Esophagus muscularis mucosa (tissue), 3 donors: ENCODE measurements at regions not wholly inside any gene's neighbourhood (a gene's known extent, or its start where the extent isn't known, plus 50 kb on each side); places are given as distances from the start of the nearest gene placed in this dataset.

Experiments
- POLR2A ChIP-seq: fragments of 450-650 bp; IDR thresholded peaks from one replicate; pipeline ENCODE4 v1.6.1; 2017; ENCODE audit warnings: antibody characterized with exemption, moderate library complexity, mild to moderate bottlenecking, low read depth
- POLR2AphosphoS5 ChIP-seq, 2 donors: sonication (generic); formaldehyde crosslinking; IDR thresholded peaks; one replicate each; pipeline ENCODE4 v1.6.1; 2017; ENCODE audit warnings: antibody characterized with exemption in 2 of 2
- TF ChIP-seq, protein P1 (sequence below), 3 experiments: fragments of 200-600 bp in 2 of 3; fragments of 450-650 bp in 1 of 3; sonication (generic) in 2 of 3; IDR thresholded peaks; one replicate each; pipeline ENCODE4 v1.5.1; 2017 to 2019; ENCODE audit warnings: antibody characterized with exemption in 3 of 3, mild to moderate bottlenecking in 2 of 3, moderate library complexity in 1 of 3

GRCh38 chr12:91964501-91964900 lies 181.1 kb downstream of the BTG1 start:
- TF ChIP-seq, protein P1, sequence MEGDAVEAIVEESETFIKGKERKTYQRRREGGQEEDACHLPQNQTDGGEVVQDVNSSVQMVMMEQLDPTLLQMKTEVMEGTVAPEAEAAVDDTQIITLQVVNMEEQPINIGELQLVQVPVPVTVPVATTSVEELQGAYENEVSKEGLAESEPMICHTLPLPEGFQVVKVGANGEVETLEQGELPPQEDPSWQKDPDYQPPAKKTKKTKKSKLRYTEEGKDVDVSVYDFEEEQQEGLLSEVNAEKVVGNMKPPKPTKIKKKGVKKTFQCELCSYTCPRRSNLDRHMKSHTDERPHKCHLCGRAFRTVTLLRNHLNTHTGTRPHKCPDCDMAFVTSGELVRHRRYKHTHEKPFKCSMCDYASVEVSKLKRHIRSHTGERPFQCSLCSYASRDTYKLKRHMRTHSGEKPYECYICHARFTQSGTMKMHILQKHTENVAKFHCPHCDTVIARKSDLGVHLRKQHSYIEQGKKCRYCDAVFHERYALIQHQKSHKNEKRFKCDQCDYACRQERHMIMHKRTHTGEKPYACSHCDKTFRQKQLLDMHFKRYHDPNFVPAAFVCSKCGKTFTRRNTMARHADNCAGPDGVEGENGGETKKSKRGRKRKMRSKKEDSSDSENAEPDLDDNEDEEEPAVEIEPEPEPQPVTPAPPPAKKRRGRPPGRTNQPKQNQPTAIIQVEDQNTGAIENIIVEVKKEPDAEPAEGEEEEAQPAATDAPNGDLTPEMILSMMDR (IDR thresholded peaks at IDR 0.05) = no peak
- TF ChIP-seq POLR2AphosphoS5 (IDR thresholded peaks at IDR 0.05) (no peak), POLR2A (no peak)
